ENCODE measurements at regions not wholly inside any gene's neighbourhood (a gene's known extent, or its start where the extent isn't known, plus 50 kb on each side); places are given as distances from the start of the nearest gene placed in this dataset.

DNA sequence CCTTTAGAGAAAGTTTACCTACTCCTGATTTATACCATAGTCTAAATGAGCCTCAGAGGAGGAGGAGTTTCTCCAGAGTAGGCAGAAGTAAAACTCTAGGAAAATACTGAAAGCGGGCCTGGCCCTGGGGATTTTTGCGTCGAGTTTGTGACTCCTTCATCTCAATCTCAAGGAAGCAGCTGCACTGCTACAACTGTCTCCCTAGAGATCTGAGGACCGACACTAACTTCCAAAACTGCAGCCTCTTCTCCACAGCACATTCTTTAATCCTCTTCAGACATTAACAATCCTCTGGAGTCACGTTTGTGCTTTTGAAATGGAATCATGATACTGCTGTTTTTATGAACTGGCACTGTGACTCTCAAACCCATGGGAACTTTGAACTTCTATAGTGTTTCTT, 281.4 kb downstream of the KCNS3 start:
- Mint-ChIP-seq H3K9me3 (peaks cover 0 to 2% (median 0%) of the 10 kb centered on the region in 9 donors), H3K27ac (no peak overlapping the region), H3K36me3 (no peaks in the 10 kb centered on the region), H3K4me3 (no peak overlapping the region), H3K27me3 (peaks cover 1 to 18% (median 5%) of the 10 kb centered on the region in 5 donors), H3K4me1 (no peaks in the 10 kb centered on the region)
- DNase-seq (no peak), ATAC-seq (no peak)
- POLR2A ChIA-PET = no interaction called here

GRCh38 chr2:18156421-18156820, 278.0 kb downstream of the KCNS3 start:
- Mint-ChIP-seq H3K27ac (no peak overlapping the region), H3K9me3 (no peaks in the 10 kb centered on the region), H3K4me1 (no peaks in the 10 kb centered on the region), H3K4me3 (no peak overlapping the region), H3K36me3 (no peaks in the 10 kb centered on the region), H3K27me3 (peaks cover 0 to 35% (median 5%) of the 10 kb centered on the region in 5 donors)
- ATAC-seq (no peak), DNase-seq (no peak)
- POLR2A ChIA-PET = no interaction called here

DNA sequence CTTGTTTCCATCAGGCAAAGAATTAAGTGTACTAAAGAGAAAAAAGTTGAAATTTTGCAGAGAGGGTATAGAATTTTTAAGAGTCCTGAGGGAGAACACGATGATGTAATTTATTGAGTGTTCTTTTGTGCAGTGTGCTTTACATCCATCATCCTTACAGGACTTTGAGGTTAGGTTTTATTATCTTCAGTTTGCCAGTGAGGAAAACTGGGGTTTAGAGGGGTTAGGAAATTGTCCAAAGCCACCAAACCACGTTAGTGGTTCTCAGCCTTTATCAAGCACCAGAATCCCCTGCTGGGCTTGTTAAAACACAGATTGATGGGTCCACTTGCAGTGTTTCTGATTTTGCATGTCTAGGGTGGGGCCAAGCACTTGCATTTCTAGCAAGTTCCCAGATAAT, 277.5 kb downstream of the KCNS3 start:
- no peaks in the 10 kb centered on the region for H3K4me1 Mint-ChIP-seq
- H3K4me3 Mint-ChIP-seq = no peak overlapping the region
- H3K27ac Mint-ChIP-seq = no peak overlapping the region
- H3K9me3 Mint-ChIP-seq = no peaks in the 10 kb centered on the region
- peaks cover 0 to 39% (median 5%) of the 10 kb centered on the region in 5 donors for H3K27me3 Mint-ChIP-seq
- H3K36me3 Mint-ChIP-seq = no peaks in the 10 kb centered on the region
- DNase-seq = no peak
- no peak for ATAC-seq
- POLR2A ChIA-PET = no interaction called here

GRCh38 chr2:18154812-18155211, 276.3 kb downstream of the KCNS3 start:
- H3K4me3 Mint-ChIP-seq = no peak overlapping the region
- H3K27me3 Mint-ChIP-seq = peaks cover 0 to 42% (median 5%) of the 10 kb centered on the region in 5 donors
- POLR2A ChIA-PET = no interaction called here

GRCh38 chr2:18154259-18154658, 275.8 kb downstream of the KCNS3 start:
- no peak overlapping the region for H3K27ac Mint-ChIP-seq

More at GRCh38 chr2:18154812-18155211, 276.3 kb downstream of the KCNS3 start:
- H3K27ac Mint-ChIP-seq = no peak overlapping the region
- H3K9me3 Mint-ChIP-seq = no peaks in the 10 kb centered on the region
- DNase-seq = no peak
- H3K4me1 Mint-ChIP-seq = no peaks in the 10 kb centered on the region
- H3K36me3 Mint-ChIP-seq = no peaks in the 10 kb centered on the region
- no peak for ATAC-seq

DNA sequence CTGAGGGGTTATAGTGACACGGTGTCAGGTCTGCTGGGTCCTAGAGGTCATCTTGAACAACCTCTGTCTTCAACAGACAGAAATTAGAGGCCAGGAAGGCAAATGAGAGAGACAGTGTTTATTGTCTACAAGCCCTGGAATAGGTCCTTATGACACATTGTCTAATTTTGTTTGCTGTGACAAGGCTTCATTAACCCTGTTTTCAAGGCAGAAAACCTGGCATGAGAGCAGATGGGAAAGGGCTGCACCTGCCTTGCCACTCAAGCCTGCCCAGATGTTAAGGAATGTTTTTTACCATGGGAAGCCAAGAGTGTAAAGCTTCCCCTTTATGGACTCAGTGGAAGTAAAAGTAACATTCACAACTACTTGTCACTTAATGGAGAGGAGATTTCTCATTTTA, 275.3 kb downstream of the KCNS3 start:
- no peaks in the 10 kb centered on the region for H3K4me1 Mint-ChIP-seq
- no peaks in the 10 kb centered on the region for H3K9me3 Mint-ChIP-seq
- POLR2A ChIA-PET = no interaction called here
- ATAC-seq (no peak), DNase-seq (no peak)
- H3K27ac Mint-ChIP-seq = peak overlapping the region in 1 of 10 donors; percentile 3
- no peak overlapping the region for H3K4me3 Mint-ChIP-seq
- H3K36me3 Mint-ChIP-seq = no peaks in the 10 kb centered on the region
- H3K27me3 Mint-ChIP-seq = peaks cover 0 to 42% (median 5%) of the 10 kb centered on the region in 5 donors

More at GRCh38 chr2:18154259-18154658, 275.8 kb downstream of the KCNS3 start:
- H3K9me3 Mint-ChIP-seq = no peaks in the 10 kb centered on the region
- ATAC-seq (no peak), DNase-seq (no peak)
- no peak overlapping the region for H3K4me3 Mint-ChIP-seq
- H3K27me3 Mint-ChIP-seq = peaks cover 0 to 42% (median 5%) of the 10 kb centered on the region in 5 donors
- H3K36me3 Mint-ChIP-seq = no peaks in the 10 kb centered on the region
- no peaks in the 10 kb centered on the region for H3K4me1 Mint-ChIP-seq
- POLR2A ChIA-PET = no interaction called here

- no peaks in the 10 kb centered on the region for H3K36me3 Mint-ChIP-seq
- no peaks in the 10 kb centered on the region for H3K9me3 Mint-ChIP-seq
- no peaks in the 10 kb centered on the region for H3K4me1 Mint-ChIP-seq
- DNase-seq = no peak
- ATAC-seq = no peak
- peaks cover 0 to 42% (median 5%) of the 10 kb centered on the region in 5 donors for H3K27me3 Mint-ChIP-seq
- H3K4me3 Mint-ChIP-seq = no peak overlapping the region
- no peak overlapping the region for H3K27ac Mint-ChIP-seq
- POLR2A ChIA-PET = no interaction called here
These were observed 272.8 kb downstream of the KCNS3 start for GRCh38 chr2:18151237-18151636.

GRCh38 chr2:18149660-18150246, 271.3 kb downstream of the KCNS3 start:
- H3K36me3 Mint-ChIP-seq = no peaks in the 10 kb centered on the region
- H3K27me3 Mint-ChIP-seq = peaks cover 0 to 35% (median 5%) of the 10 kb centered on the region in 5 donors
- H3K4me3 Mint-ChIP-seq = no peak overlapping the region
- POLR2A ChIA-PET = no interaction called here
- no peaks in the 10 kb centered on the region for H3K4me1 Mint-ChIP-seq
- no peaks in the 10 kb centered on the region for H3K9me3 Mint-ChIP-seq
- H3K27ac Mint-ChIP-seq = no peak overlapping the region
- ATAC-seq = no peak
- DNase-seq = peak in 1 of 10 donors; percentile 8

DNA sequence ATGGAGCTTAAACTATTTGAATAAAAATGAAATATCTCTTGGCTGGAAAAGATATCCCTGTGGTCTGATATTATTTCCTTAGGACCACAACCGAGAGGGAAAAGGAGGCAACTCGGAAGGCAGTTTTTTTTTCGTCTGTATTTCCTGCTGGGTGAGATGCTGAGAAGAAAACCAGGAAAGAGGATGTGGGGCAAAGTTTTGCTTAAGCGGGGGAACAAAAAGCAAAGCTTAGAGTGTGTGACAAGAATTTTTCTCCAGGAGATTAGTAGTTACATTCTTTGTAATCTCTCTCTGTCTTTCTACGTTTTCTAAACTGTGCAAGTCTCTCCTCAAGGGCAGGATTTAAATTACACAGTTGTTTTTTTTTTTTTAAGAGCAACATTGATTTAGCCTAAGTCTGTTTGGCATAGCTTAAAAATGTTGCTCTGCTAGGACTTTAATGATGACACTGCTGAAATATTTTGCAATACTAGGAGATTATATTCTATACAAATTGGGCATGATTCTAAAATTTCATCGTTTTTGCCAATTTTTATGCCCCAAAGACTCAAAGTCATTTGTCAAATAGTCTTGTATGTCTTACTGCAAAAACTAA, 258.5 kb downstream of the KCNS3 start:
- Mint-ChIP-seq H3K4me1 (peaks cover 0 to 2% (median 0%) of the 10 kb centered on the region in 4 donors), H3K9me3 (peaks cover 0 to 18% (median 4%) of the 10 kb centered on the region in 9 donors), H3K27ac (no peak overlapping the region), H3K4me3 (no peak overlapping the region), H3K36me3 (no peaks in the 10 kb centered on the region), H3K27me3 (peaks cover 0 to 10% (median 2%) of the 10 kb centered on the region in 5 donors)
- no peak for ATAC-seq
- POLR2A ChIA-PET = no interaction called here
- DNase-seq = no peak

DNA sequence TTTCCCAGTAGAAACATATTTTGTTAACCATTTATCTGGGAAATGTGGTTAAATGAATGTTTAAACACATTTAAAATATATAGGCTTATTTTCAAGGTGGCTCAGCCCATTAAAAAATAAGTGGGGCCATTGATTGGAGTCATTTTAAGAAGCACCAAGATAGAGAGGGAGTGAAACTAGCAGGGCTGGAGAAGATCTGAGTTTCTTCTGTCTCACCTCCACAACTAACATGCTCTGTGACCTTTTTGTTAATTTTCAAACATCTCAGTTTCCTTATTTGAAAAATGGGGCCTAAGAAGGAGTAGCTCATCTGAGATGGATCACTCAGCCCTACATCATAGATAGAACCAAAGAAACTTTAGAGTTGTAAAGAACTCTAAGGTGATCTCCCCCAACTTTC, 254.8 kb downstream of the KCNS3 start:
- Mint-ChIP-seq H3K27ac (no peak overlapping the region), H3K36me3 (no peaks in the 10 kb centered on the region), H3K4me1 (peaks cover 0 to 2% (median 0%) of the 10 kb centered on the region in 4 donors), H3K4me3 (no peak overlapping the region), H3K27me3 (peaks cover 0 to 3% (median under 1%) of the 10 kb centered on the region in 5 donors), H3K9me3 (no peaks in the 10 kb centered on the region)
- no peak for DNase-seq
- POLR2A ChIA-PET = no interaction called here
- ATAC-seq = no peak

- no peak for DNase-seq
- Mint-ChIP-seq H3K27ac (peak overlapping the region in 1 of 10 donors; percentile 4), H3K4me1 (peaks cover 0 to 2% (median 0%) of the 10 kb centered on the region in 4 donors), H3K9me3 (no peaks in the 10 kb centered on the region), H3K4me3 (no peak overlapping the region), H3K36me3 (no peaks in the 10 kb centered on the region), H3K27me3 (peaks cover 0 to 5% (median 0%) of the 10 kb centered on the region in 5 donors)
- no peak for ATAC-seq
- POLR2A ChIA-PET = no interaction called here
These were observed 254.2 kb downstream of the KCNS3 start for GRCh38 chr2:18132697-18133096.

- POLR2A ChIA-PET = no interaction called here
- peaks cover 0 to 5% (median 0%) of the 10 kb centered on the region in 5 donors for H3K27me3 Mint-ChIP-seq
- H3K36me3 Mint-ChIP-seq = no peaks in the 10 kb centered on the region
- H3K4me3 Mint-ChIP-seq = no peak overlapping the region
- H3K9me3 Mint-ChIP-seq = no peaks in the 10 kb centered on the region
- DNase-seq (no peak), ATAC-seq (no peak)
- H3K27ac Mint-ChIP-seq = no peak overlapping the region
- H3K4me1 Mint-ChIP-seq = peaks cover 0 to 2% (median 0%) of the 10 kb centered on the region in 4 donors
These were observed 253.3 kb downstream of the KCNS3 start for GRCh38 chr2:18131761-18132160.

GRCh38 chr2:18129348-18129747, 250.9 kb downstream of the KCNS3 start:
- no peaks in the 10 kb centered on the region for H3K36me3 Mint-ChIP-seq
- ATAC-seq (no peak), DNase-seq (no peak)
- no peak overlapping the region for H3K4me3 Mint-ChIP-seq
- POLR2A ChIA-PET = no interaction called here
- no peak overlapping the region for H3K27ac Mint-ChIP-seq
- peaks cover 0 to 7% (median 0%) of the 10 kb centered on the region in 5 donors for H3K27me3 Mint-ChIP-seq
- H3K9me3 Mint-ChIP-seq = no peaks in the 10 kb centered on the region
- peaks cover 0 to 2% (median 0%) of the 10 kb centered on the region in 4 donors for H3K4me1 Mint-ChIP-seq

- POLR2A ChIA-PET = interaction anchor here (0.8 kb wide), 1 partner anchor 375 kb away, joined by 4 read pairs; no protein-coding TSS in a partner anchor
- Mint-ChIP-seq H3K36me3 (no peaks in the 10 kb centered on the region), H3K4me1 (no peaks in the 10 kb centered on the region), H3K4me3 (no peak overlapping the region), H3K27ac (no peak overlapping the region), H3K27me3 (peaks cover 6 to 29% (median 9%) of the 10 kb centered on the region in 5 donors), H3K9me3 (no peaks in the 10 kb centered on the region)
- DNase-seq (no peak), ATAC-seq (no peak)
These were observed 246.8 kb downstream of the KCNS3 start for GRCh38 chr2:18125303-18125702.

Measured in naive thymus-derived CD8-positive, alpha-beta T cell (primary cell).